Pancreas (tissue), 10 donors: ENCODE measurements at regions not wholly inside any gene's neighbourhood (a gene's known extent, or its start where the extent isn't known, plus 50 kb on each side); places are given as distances from the start of the nearest gene placed in this dataset.

Experiments used
- ATAC-seq, 4 donors: fragments of 200-7000 bp; cut with Tn5 transposase; one replicate each; pipeline versions ENCODE4 v1.8.0 to v1.9.1; 2020; ENCODE audit warnings: mild to moderate bottlenecking in 4 of 4, moderate library complexity in 4 of 4
- DNase-seq, 6 donors: peaks; one replicate each; pipeline ENCODE4 v3.0.0-alpha.2; 2020
- FAIRE-seq: peaks from 2 replicates; lab custom pipeline; 2012; peaks lifted over from hg19 to GRCh38; lab: Jason Lieb, UNC
- H3K27ac ChIP-seq, 4 donors: fragments of 200-600 bp; sonication (generic); 1 replicate in 3 of 4; 2 replicates in 1 of 4; pipeline versions ENCODE4 v1.5.0 to v1.8.0; 2020
- H3K27me3 ChIP-seq, 4 donors: fragments of 200-600 bp; one replicate each; pipeline ENCODE4 v1.8.0; 2021
- H3K36me3 ChIP-seq, 3 donors: fragments of 200-600 bp; sonication (generic) in 1 of 3; one replicate each; pipeline versions ENCODE4 v1.5.0 to v1.8.0; 2020 to 2021
- H3K4me1 ChIP-seq, 3 donors: fragments of 200-600 bp; one replicate each; pipeline ENCODE4 v1.8.0; 2021
- H3K4me3 ChIP-seq, 4 donors: fragments of 200-600 bp; sonication (generic) in 2 of 4; one replicate each; pipeline versions ENCODE4 v1.5.0 to v1.8.0; 2020 to 2021
- H3K9me3 ChIP-seq, 4 donors: fragments of 200-600 bp; one replicate each; pipeline ENCODE4 v1.8.0; 2021
- WGBS, 2 donors: extraction: QIAGEN DNeasy Blood & Tissue Kit; methylation state at CpG; one replicate each; pipeline ENCODE4 v1.1.7; 2013; 5-methylcytosine and 5-hydroxymethylcytosine counted together
- intact Hi-C, 3 donors: fragments of 100-400 bp; cut with DNase I; formaldehyde crosslinking; loops; one replicate each; pipeline versions ENCODE4 v1.11.1 to v1.14.2; 2022
- TF ChIP-seq, protein P1 (sequence below), 4 donors: fragments of 200-600 bp; sonication (generic) in 3 of 4; IDR thresholded peaks; one replicate each; pipeline versions ENCODE4 v1.5.0 to v1.8.0; 2021; ENCODE audit warnings: antibody characterized with exemption in 4 of 4
- donor health status: healthy with polysubstance abuse.
- donor health status: DM: no; HTN: no; CAD: no; lungs with moderate emphysema.
- donor health status: DM: no; HTN: no; CAD: no.
- donor health status: control.
- donor health status: control.
- donor health status: Bipolar disorder and iron deficiency.
- donor health status: DM: yes; HTN: yes; CAD: no.
- donor health status: DM: no; HTN: no; CAD: no.
- donor health status: DM: no; HTN: no; CAD: no.
- donor health status: DM: yes; HTN: yes; CAD: no.

DNA sequence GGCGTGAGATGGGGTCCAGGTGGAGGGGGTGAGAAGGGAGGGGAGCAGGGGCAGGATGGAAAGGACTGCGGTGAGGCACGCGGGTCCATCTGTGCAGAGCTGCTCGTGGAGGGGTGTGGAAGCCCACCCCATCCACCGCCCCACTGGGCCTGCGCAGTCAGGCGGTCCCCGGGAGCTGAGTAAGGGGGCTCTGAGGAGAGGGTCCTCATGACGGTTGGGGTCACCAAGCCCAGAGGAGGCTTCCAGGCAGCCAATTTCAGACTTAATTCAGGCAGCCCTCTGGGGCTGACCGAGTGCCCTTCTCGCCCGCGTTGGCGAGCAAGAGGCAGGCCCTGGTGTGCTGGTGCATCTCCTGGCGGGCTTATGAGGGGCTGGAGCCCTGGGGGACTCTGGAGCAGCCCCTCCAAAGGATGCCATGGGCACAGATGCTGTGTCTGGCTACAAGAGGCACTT lies 115.5 kb downstream of the KIF26A start:
- FAIRE-seq (no peak), DNase-seq (peak in 1 of 6 donors; percentile 36), ATAC-seq (no peak)
- Histone ChIP-seq H3K4me3 (no peak overlapping the region), H3K27ac (no peak overlapping the region), H3K27me3 (no peaks in the 10 kb centered on the region), H3K36me3 (no peaks in the 10 kb centered on the region), H3K4me1 (no peaks in the 10 kb centered on the region), H3K9me3 (no peaks in the 10 kb centered on the region)
- intact Hi-C loops: no loop called here
- WGBS, 2 donors: 60 to 69% methylated on average over 16 of the region's 16 CpGs
- TF ChIP-seq, protein P1, sequence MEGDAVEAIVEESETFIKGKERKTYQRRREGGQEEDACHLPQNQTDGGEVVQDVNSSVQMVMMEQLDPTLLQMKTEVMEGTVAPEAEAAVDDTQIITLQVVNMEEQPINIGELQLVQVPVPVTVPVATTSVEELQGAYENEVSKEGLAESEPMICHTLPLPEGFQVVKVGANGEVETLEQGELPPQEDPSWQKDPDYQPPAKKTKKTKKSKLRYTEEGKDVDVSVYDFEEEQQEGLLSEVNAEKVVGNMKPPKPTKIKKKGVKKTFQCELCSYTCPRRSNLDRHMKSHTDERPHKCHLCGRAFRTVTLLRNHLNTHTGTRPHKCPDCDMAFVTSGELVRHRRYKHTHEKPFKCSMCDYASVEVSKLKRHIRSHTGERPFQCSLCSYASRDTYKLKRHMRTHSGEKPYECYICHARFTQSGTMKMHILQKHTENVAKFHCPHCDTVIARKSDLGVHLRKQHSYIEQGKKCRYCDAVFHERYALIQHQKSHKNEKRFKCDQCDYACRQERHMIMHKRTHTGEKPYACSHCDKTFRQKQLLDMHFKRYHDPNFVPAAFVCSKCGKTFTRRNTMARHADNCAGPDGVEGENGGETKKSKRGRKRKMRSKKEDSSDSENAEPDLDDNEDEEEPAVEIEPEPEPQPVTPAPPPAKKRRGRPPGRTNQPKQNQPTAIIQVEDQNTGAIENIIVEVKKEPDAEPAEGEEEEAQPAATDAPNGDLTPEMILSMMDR (IDR thresholded peaks at IDR 0.05): no peak

DNA sequence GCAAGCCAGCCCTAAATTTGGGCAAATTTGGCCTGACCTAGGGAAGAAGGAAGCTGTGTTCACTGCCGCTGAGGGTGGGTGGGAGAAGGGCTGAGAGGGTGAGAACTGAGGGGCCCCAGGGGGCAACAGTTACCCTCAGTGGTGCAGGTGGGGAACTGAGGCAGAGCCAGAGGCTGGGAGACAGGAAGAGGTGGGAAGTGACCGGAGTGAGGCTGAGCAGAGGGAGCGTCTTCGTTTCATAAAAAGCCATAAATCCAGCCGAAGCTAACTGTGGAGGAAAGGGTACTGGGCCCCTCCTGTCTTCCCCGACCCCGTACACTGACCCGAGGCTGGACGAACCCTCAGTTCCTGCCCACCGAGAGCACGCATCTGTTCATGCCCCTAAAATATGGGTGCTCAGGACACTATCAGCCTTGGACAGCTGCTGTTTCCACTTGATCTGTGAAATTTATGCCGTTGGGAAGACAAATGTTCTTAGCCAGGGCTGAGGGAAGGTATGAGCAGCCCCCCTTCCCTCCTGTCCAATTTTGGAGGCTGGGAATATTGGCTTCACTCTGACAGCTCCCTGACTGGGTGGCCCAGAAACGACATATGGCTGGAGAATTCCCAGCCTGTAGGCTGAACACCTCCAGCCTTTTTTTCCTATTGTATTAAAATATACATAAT lies 116.5 kb downstream of the KIF26A start:
- FAIRE-seq (no peak), DNase-seq (no peak), ATAC-seq (no peak)
- intact Hi-C loops: no loop called here
- H3K27ac ChIP-seq: no peak overlapping the region
- no peaks in the 10 kb centered on the region for H3K4me1 ChIP-seq
- TF ChIP-seq, protein P1 (IDR thresholded peaks at IDR 0.05): no peak
- H3K27me3 ChIP-seq: no peaks in the 10 kb centered on the region
- 49 to 61% methylated on average over 13 of the region's 13 CpGs for WGBS, 2 donors
- H3K36me3 ChIP-seq: no peaks in the 10 kb centered on the region
- H3K9me3 ChIP-seq: no peaks in the 10 kb centered on the region
- no peak overlapping the region for H3K4me3 ChIP-seq

DNA sequence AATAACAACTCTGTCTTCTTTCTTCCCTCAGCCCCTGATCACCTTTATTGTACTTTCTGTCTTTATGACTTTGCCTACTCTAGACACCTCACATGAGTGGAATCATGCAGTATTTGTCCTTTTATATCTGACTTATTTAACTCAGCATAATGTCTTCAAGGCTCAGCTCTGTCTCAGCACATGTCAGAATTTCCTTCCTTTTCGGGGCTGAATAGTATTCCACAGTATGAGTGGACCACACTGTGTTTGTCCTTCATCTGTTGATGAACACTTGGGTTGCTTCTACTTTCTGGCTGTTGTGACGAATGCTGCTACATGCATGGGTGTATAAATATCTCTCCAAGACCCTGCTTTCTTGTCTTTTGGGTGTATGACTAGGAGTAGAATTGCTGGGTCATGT lies 117.6 kb downstream of the KIF26A start:
- Histone ChIP-seq H3K4me3 (no peak overlapping the region), H3K9me3 (no peaks in the 10 kb centered on the region), H3K4me1 (no peaks in the 10 kb centered on the region), H3K27me3 (no peaks in the 10 kb centered on the region), H3K27ac (no peak overlapping the region), H3K36me3 (no peaks in the 10 kb centered on the region)
- DNase-seq (no peak), ATAC-seq (no peak), FAIRE-seq (no peak)
- intact Hi-C loops: no loop called here
- TF ChIP-seq, protein P1 (IDR thresholded peaks at IDR 0.05): no peak
- WGBS, 2 donors: 74 to 88% methylated on average over 2 of the region's 2 CpGs

DNA sequence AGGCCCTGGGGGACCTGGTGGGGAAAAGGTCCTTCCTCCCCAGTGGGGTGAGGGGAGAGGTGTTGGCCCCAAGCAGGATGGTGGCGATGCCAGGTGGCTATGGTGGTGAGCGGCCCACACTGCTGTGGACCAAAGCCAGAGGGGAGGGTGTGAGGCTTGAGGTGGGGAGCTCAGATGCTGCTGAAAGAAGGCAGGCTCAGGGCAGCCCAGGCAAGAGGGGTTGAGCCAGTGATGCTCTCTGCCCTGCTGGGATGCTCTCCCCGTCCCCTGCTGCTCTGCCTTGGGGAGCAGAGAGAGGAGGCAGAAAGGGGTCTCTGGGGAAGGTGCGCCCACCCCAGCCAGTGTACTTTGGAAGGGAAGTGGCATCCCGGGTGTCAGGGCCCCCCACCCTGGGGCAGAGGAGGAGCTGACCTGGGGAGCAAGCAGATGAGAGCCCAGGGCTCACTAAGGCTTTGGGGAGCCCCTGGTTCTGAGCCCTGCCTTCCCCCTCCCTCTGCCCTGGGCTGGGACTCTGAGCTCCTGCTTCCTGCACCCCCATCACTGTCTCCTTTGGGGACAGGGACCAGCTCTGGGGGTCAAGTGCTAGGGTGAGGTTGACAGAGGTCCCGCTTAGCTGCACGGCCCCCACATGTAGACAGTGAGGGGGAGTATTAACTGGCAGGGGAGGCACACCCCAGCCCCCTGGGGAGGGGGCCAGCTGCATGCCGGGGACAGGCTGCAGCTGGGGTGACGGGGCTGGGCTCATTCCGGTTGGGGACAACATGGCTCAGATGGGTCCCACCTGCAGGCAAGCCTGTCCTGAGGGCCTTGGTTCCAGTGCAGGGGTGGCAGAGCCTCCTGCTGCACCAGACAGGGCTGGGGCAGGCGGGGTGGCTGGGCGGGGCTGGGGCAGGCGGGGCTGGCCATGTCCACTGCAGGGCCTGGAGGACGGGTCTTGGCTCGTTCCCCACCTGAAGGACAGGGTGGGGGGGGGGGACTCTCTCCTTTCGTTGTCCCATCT lies 124.4 kb downstream of the KIF26A start:
- Histone ChIP-seq H3K36me3 (no peaks in the 10 kb centered on the region), H3K27ac (no peak overlapping the region), H3K9me3 (no peaks in the 10 kb centered on the region), H3K4me1 (no peaks in the 10 kb centered on the region), H3K27me3 (no peaks in the 10 kb centered on the region), H3K4me3 (no peak overlapping the region)
- TF ChIP-seq, protein P1 (IDR thresholded peaks at IDR 0.05): no peak
- no peak for FAIRE-seq
- DNase-seq: peak in 3 of 6 donors; percentile 2 to 40 (median 11)
- WGBS, 2 donors: 76 to 77% methylated on average over 15 to 16 of the region's 16 CpGs
- intact Hi-C loops: no loop called here
- ATAC-seq: no peak
